Muscle layer of colon (tissue), 2 donors: ENCODE measurements at regions not wholly inside any gene's neighbourhood (a gene's known extent, or its start where the extent isn't known, plus 50 kb on each side); places are given as distances from the start of the nearest gene placed in this dataset.
"Not testable (repeated sequence)": the region's sequence is repeated elsewhere in the genome, so short reads cannot be mapped to it uniquely, and the experiment has no call there.

Source experiments
- H3K27ac ChIP-seq: one replicate; pipeline ENCODE4 v1.7.0; 2013; ENCODE audit warnings: low read depth, mild to moderate bottlenecking, low read length, moderate library complexity
- H3K27me3 ChIP-seq, 2 donors: one replicate each; pipeline ENCODE4 v1.7.0; 2013; ENCODE audit warnings: low read length in 2 of 2, mild to moderate bottlenecking in 2 of 2; ENCODE audit not compliant: insufficient read depth in 2 of 2, control insufficient read depth in 1 of 2
- H3K36me3 ChIP-seq: one replicate; pipeline ENCODE4 v1.7.0; 2013; ENCODE audit warnings: mild to moderate bottlenecking, low read length; ENCODE audit not compliant: insufficient read depth
- H3K4me1 ChIP-seq: one replicate; pipeline ENCODE4 v1.7.0; 2013; ENCODE audit warnings: mild to moderate bottlenecking, low read length; ENCODE audit not compliant: insufficient read depth
- H3K4me3 ChIP-seq, 2 donors: one replicate each; pipeline ENCODE4 v1.7.0; 2013; ENCODE audit warnings: low read length in 2 of 2, low read depth in 1 of 2, mild to moderate bottlenecking in 1 of 2, moderate library complexity in 1 of 2
- H3K9ac ChIP-seq: one replicate; pipeline ENCODE4 v1.7.0; 2013; ENCODE audit warnings: low read length
- H3K9me3 ChIP-seq: one replicate; pipeline ENCODE4 v1.7.0; 2013; ENCODE audit warnings: mild to moderate bottlenecking, low read length
- donor health status: abdominal sarcoma.
- donor health status: Adenocarcinoma of cecum.

DNA sequence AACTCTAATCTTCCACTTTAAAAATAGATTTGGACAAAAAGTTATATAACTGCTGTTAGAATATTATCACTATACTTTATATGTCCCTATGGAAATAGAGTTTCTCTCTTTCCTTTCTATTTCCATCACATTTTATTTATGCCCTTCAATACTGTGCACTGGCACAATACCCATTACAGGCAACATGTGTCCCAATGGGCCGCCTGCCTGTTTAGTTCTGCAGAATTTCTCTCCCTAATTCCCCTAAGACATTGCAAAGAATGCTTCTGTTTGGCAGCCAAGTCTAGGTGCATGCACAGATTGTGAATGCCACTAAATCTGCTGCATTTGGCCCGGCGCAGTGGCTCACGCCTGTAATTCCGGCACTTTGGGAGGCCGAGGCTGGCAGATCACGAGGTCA lies 520.4 kb upstream of the FLRT2 start:
- Histone ChIP-seq H3K9ac (no peak overlapping the region), H3K27me3 (no peaks in the 10 kb centered on the region), H3K9me3 (no peaks in the 10 kb centered on the region), H3K4me3 (no peak overlapping the region), H3K27ac (no peak overlapping the region), H3K36me3 (no peaks in the 10 kb centered on the region), H3K4me1 (no peaks in the 10 kb centered on the region)

DNA sequence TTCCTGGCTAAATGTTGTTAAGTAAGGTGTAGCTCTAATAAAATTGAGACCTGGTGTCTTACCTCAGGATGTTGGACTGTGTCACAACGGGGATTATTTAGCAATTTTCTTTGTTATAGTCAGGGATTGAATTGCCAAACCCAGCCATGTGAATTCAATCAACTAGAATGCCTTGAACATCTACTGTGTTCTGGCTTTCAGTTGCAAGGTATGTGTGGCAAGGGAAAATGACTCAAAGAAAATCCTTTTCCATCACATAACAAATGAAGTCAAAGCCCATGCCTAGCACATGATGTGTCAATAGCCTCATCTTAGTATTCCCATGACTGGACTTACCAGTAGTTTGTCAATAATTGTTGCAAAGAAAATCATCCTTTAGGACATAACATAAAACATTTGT lies 519.8 kb upstream of the FLRT2 start:
- H3K27ac ChIP-seq, result no peak overlapping the region
- H3K9ac ChIP-seq, result no peak overlapping the region
- H3K4me3 ChIP-seq, result no peak overlapping the region
- no peaks in the 10 kb centered on the region for H3K27me3 ChIP-seq
- no peaks in the 10 kb centered on the region for H3K9me3 ChIP-seq
- H3K36me3 ChIP-seq, result no peaks in the 10 kb centered on the region
- no peaks in the 10 kb centered on the region for H3K4me1 ChIP-seq

DNA sequence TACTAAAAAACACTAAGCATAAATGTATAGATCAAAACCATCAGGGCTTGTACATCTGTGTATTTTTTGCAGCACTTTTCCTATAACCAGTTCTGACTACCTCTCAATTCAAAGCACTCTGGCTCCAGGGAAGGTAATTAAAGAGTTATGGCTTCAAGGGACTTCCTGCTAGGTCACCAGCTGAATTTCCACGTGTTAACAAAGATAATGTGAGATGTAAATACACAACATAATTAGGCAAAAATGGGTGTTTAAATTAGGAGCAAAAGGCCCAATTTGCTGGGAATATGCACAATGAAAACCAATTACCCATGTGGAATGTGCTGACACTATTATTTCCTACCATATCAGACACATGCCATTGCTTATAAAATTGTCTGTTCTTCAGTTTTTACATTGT lies 513.4 kb upstream of the FLRT2 start:
- Histone ChIP-seq H3K36me3 (no peaks in the 10 kb centered on the region), H3K9me3 (no peaks in the 10 kb centered on the region)

DNA sequence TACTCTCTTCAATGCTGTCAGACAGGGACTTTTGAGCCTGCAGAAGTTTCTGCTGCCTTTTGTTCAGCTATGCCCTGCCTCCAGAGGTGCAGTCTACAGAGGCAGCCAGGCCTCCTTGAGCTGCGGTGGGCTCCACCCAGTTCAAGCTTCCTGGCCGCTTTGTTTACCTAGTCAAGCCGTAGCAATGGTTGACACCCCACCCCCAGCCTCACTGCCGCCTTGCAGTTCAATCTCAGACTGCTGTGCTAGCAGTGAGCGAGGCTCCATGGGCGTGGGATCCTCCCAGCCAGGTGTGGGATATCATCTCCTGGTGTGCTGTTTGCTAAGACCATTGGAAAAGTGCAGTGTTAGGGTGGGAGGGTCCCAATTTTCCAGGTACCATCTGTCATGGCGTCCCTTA lies 506.1 kb upstream of the FLRT2 start:
- not testable (repeated sequence) for H3K4me3 ChIP-seq, H3K9me3 ChIP-seq, H3K27me3 ChIP-seq, H3K27ac ChIP-seq, H3K36me3 ChIP-seq, H3K4me1 ChIP-seq, H3K9ac ChIP-seq

More for the DNA sequence above, 513.4 kb upstream of the FLRT2 start:
- H3K9ac ChIP-seq, result no peak overlapping the region
- no peaks in the 10 kb centered on the region for H3K27me3 ChIP-seq
- no peaks in the 10 kb centered on the region for H3K4me1 ChIP-seq
- no peak overlapping the region for H3K4me3 ChIP-seq
- H3K27ac ChIP-seq, result no peak overlapping the region

DNA sequence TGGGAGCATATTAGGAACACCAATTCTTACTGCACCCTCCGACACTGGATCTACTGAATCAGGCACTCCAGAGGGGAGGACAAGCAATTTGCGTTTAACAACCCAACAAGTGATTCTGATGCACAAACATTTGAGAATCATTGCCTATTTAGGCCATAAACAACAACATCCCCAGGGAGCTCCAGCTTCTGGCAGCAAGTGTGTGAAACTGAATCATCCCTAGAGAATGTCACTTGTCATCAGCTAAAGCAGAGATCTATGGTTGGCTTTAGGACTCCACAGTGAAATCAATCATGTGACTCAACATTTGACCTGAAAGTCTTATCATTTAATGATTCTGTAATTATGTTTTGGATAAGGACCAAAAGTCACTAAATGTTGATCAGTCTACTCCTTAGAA lies 505.0 kb upstream of the FLRT2 start:
- no peaks in the 10 kb centered on the region for H3K27me3 ChIP-seq
- H3K9me3 ChIP-seq, result no peaks in the 10 kb centered on the region

DNA sequence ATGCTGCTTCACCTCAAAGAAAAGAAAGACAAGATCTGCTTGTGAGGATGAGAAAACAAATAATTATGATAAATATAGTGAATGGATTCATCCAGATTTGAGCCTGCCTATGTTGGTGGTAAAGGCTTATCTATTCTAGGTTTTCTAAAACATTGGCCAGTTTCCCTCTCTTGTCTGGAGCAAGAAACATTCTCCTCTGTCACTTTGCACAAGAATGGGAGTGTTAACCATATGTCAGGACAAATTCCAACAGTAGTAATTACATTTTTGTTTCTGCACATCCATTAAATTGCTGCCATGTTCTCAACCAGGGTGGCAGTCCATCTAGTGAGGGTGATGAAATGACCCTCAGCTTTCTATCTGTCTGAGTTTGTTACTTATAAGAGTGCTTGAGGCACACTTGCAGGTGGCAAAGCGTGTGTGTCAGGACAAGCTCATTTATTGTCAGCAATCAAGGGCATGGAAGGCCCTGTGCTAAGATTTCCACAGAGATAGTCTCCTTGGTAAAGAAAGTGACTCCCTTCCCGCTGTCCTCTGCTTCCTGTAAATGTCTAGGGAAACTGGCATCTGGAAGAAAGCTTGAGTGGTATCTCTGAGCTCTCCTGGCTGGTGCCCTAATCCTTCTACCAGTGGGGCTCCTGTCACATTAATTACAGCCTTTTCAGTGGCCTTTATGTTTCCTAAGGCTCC lies 502.1 kb upstream of the FLRT2 start:
- H3K4me3 ChIP-seq, result no peak overlapping the region
- H3K36me3 ChIP-seq, result no peaks in the 10 kb centered on the region
- no peaks in the 10 kb centered on the region for H3K27me3 ChIP-seq
- no peak overlapping the region for H3K27ac ChIP-seq
- H3K9me3 ChIP-seq, result no peaks in the 10 kb centered on the region
- H3K4me1 ChIP-seq, result no peaks in the 10 kb centered on the region
- H3K9ac ChIP-seq, result no peak overlapping the region

More for the DNA sequence above, 505.0 kb upstream of the FLRT2 start:
- H3K4me3 ChIP-seq, result no peak overlapping the region
- no peaks in the 10 kb centered on the region for H3K36me3 ChIP-seq
- H3K27ac ChIP-seq, result no peak overlapping the region
- no peak overlapping the region for H3K9ac ChIP-seq
- H3K4me1 ChIP-seq, result no peaks in the 10 kb centered on the region

DNA sequence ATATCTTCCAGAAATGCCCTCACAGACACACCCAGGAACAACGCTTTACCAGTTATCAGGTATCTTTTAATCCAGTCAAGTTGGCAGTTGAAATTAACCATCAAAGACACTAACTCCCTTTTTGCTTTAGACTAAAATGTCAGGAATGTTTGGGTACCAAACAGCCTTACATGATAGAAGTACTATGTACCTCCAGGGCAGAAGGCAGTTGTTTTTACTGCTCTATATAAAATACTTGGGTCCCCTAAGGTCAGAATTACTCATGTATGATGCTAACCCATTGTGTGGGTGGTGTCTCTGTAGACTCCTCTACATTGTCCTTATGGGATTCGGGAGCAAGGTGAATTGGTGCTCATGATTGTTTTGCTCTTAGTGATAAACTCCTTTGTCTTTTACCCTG lies 492.5 kb upstream of the FLRT2 start:
- Histone ChIP-seq H3K9ac (no peak overlapping the region), H3K4me3 (no peak overlapping the region), H3K4me1 (no peaks in the 10 kb centered on the region), H3K27me3 (no peaks in the 10 kb centered on the region), H3K27ac (no peak overlapping the region), H3K36me3 (no peaks in the 10 kb centered on the region), H3K9me3 (no peaks in the 10 kb centered on the region)

DNA sequence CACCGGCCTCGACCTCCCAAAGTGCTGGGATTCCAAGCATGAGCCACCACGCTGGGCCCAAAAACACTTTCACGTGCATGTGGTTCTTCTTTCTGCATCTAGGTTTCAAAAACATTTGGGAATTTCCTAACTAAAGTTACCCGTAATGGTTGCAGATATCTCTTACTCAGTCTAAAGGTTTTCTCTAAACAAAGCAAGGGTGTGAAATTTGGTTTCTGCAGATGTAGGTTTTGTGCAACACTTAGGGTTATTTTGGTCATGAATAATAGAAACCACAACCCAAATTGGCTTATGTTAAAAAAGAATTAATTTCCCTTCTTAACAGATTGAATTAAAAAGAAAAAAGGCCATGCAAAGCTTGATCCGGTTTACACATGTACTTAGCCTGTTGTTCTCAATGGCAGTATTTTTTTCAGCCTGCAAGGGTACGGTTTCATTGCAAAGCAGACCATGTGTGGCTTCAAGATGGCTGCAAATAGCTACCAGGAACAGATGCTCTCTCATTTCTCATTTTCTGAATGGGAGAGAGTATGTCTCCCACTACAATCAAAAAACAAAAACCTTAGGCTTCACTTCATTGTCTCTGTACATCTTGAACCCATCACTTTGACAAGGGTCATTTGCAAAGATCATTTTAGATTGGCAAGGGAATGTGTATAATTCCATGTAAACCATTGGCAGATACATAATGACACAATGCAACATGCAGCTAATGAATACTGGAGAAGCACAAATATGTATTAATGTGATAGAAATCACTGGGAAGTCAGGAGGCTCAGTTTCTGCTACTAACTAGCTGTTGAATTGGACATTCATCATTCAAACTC lies 491.2 kb upstream of the FLRT2 start:
- Histone ChIP-seq H3K9ac (no peak overlapping the region), H3K27me3 (no peaks in the 10 kb centered on the region), H3K9me3 (no peaks in the 10 kb centered on the region), H3K36me3 (no peaks in the 10 kb centered on the region), H3K4me1 (no peaks in the 10 kb centered on the region), H3K27ac (no peak overlapping the region), H3K4me3 (no peak overlapping the region)

DNA sequence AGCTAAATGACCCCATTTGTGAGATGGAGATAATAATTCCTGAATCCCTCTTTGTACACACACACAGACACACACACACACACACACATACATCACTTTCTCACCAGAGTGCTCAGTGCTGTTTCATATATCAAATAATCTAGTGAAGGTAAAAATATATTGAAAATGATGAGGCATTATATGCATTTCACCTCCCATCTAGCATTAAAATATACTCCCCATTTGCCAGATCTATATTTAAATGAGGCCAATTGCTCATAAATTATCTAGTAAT lies 490.7 kb upstream of the FLRT2 start:
- no peak overlapping the region for H3K4me3 ChIP-seq
- no peak overlapping the region for H3K27ac ChIP-seq
- no peaks in the 10 kb centered on the region for H3K4me1 ChIP-seq
- no peak overlapping the region for H3K9ac ChIP-seq
- H3K27me3 ChIP-seq, result no peaks in the 10 kb centered on the region
- no peaks in the 10 kb centered on the region for H3K36me3 ChIP-seq
- H3K9me3 ChIP-seq, result no peaks in the 10 kb centered on the region

DNA sequence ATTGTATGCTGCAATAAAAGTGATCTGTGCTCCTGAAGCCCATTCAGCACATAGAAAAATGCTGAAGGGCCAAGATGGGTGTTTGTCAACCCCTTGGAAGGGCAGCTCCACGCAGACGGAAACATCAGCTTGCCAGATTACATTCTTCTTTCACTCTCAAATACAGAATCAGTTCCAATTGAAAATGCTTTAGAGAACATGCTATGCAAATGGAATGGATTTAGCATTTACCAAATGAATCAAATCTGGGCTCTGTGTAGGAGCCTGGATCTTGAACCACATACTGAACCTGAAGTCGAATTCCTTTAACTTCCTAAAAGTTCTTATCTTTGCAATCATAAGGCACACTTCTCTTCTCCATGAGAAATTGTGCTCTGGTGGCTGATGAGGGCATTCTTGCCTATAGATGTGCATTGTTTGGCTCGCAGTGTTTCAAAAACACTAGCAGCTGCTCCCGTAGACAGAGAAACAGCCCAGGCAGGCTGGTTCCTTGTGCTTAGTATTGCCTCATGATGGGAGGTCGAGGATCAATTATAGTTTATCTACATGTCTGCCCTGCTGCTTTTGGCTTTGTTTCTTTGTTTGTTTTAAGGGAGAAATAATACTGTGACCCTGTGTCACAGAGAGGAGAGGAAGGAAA lies 489.8 kb upstream of the FLRT2 start:
- Histone ChIP-seq H3K9ac (no peak overlapping the region), H3K4me1 (no peaks in the 10 kb centered on the region), H3K27me3 (no peaks in the 10 kb centered on the region), H3K9me3 (no peaks in the 10 kb centered on the region), H3K4me3 (no peak overlapping the region), H3K36me3 (no peaks in the 10 kb centered on the region), H3K27ac (no peak overlapping the region)

DNA sequence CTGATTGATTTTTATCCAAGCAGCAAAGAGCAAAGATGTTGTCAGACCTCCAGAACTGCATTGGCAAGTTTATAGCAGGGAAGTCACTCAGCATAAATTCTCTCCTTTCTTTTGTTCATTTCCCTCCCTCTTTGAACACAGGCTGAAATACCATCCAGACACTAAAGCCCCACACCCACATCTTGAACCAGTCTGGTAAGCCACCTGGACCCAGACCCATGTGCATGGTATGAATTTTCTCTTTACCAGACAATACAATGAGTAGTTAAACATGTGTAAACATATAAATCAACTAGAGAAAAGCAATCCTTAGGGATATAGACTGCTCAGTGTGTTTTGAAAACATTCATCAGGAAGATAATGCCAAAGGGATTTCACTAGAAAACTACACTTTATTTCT lies 488.3 kb upstream of the FLRT2 start:
- H3K9ac ChIP-seq, result no peak overlapping the region
- no peaks in the 10 kb centered on the region for H3K36me3 ChIP-seq
- no peaks in the 10 kb centered on the region for H3K27me3 ChIP-seq

More for the DNA sequence above, 488.3 kb upstream of the FLRT2 start:
- Histone ChIP-seq H3K9me3 (no peaks in the 10 kb centered on the region), H3K4me1 (no peaks in the 10 kb centered on the region), H3K27ac (no peak overlapping the region), H3K4me3 (no peak overlapping the region)
